Keratinocyte (primary cell): ENCODE measurements at regions not wholly inside any gene's neighbourhood (a gene's known extent, or its start where the extent isn't known, plus 50 kb on each side); places are given as distances from the start of the nearest gene placed in this dataset.

Experiments used
- EZH2 ChIP-seq: IDR thresholded peaks from one replicate; pipeline ENCODE4 v1.6.1; 2012; ENCODE audit warnings: inconsistent platforms, mild to moderate bottlenecking, low read length, moderate library complexity
- TF ChIP-seq, protein P1 (sequence below), 3 experiments: IDR thresholded peaks in 1 of 3; conservative IDR thresholded peaks in 1 of 3; optimal IDR thresholded peaks in 1 of 3; 2 replicates in 2 of 3; 3 replicates in 1 of 3; pipeline versions ENCODE3 to v1.5.1; 2011; ENCODE audit warnings: low read length in 3 of 3, mild to moderate bottlenecking in 3 of 3, moderate library complexity in 2 of 3, control low read depth in 1 of 3, inconsistent platforms in 1 of 3; ENCODE audit not compliant: insufficient read depth in 2 of 3; ENCODE audit errors: extremely low read depth in 1 of 3

DNA sequence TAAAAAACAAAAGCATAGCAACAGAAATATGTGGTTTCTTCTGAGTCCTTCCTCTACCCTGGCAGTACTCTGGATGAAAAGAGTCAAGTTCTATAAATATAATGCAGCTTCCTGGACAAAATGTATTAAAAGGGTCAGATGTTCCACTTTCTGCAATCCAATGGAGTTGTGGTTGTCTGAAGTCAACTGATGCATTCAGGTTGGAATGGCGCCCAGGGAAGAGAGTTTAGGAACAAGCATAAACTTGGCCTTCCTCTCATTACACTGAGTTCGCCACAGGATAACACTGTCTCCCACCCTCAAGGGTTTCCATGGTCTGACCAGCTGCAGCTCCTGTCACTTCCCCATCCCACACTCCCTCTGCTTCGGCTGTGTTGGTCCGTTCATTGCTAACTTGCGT is 66.4 kb downstream of the PLEKHG1 start:
- TF ChIP-seq, protein P1, sequence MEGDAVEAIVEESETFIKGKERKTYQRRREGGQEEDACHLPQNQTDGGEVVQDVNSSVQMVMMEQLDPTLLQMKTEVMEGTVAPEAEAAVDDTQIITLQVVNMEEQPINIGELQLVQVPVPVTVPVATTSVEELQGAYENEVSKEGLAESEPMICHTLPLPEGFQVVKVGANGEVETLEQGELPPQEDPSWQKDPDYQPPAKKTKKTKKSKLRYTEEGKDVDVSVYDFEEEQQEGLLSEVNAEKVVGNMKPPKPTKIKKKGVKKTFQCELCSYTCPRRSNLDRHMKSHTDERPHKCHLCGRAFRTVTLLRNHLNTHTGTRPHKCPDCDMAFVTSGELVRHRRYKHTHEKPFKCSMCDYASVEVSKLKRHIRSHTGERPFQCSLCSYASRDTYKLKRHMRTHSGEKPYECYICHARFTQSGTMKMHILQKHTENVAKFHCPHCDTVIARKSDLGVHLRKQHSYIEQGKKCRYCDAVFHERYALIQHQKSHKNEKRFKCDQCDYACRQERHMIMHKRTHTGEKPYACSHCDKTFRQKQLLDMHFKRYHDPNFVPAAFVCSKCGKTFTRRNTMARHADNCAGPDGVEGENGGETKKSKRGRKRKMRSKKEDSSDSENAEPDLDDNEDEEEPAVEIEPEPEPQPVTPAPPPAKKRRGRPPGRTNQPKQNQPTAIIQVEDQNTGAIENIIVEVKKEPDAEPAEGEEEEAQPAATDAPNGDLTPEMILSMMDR (optimal IDR thresholded peaks at IDR 0.05 in 1 of 3, IDR thresholded peaks at IDR 0.05 in 1 of 3, conservative IDR thresholded peaks at IDR 0.05 in 1 of 3; ENCODE audit: extremely low read depth in 1 of 3, insufficient read depth in 2 of 3, low read length in 3 of 3) = no peak
- TF ChIP-seq EZH2 = no peak
